HCT116 (cell line): ENCODE measurements at regions not wholly inside any gene's neighbourhood (a gene's known extent, or its start where the extent isn't known, plus 50 kb on each side); places are given as distances from the start of the nearest gene placed in this dataset.

Experiments
- ATAC-seq: fragments of 200-7000 bp; cut with Tn5 transposase; 2 replicates; pipeline ENCODE4 v1.9.1; 2020; ENCODE audit warnings: mild to moderate bottlenecking, moderate library complexity
- BruUV-seq: library from RNA; stranded (reverse); fragments of 400-500 nt; replicated peaks from 2 replicates; lab custom pipeline; 2021; lab: Mats Ljungman, UMichigan
- CTCF ChIA-PET: fragments of 300-600 bp; sonication (Branson Sonifier 250); formaldehyde crosslinking; loops from one replicate; lab custom pipeline; 2021; ENCODE audit warnings: antibody characterized with exemption; lab: Charles Lee
- POLR2A ChIA-PET: fragments of 300-600, 350-600 bp; sonication (Branson Sonifier 250); formaldehyde crosslinking; loops from one replicate; lab custom pipeline; 2021; ENCODE audit warnings: antibody characterized with exemption; lab: Charles Lee
- RAD21 ChIA-PET, 2 experiments: fragments of 300-600 bp; sonication (Branson Sonifier 250); formaldehyde crosslinking; loops; one replicate each; lab custom pipeline; 2023; ENCODE audit warnings: low total read pairs in 2 of 2; ENCODE audit not compliant: uncharacterized antibody in 2 of 2, unreplicated experiment in 2 of 2, low non-redundant PET in 1 of 2; lab: Charles Lee
- DNase-seq: peaks from one replicate; pipeline ENCODE4 v3.0.0-alpha.2; 2010; ENCODE audit warnings: low read depth, low spot score
- H2AFZ ChIP-seq: fragments of 200-600 bp; shearing (Covaris generic), sonication (generic); 2 replicates; pipeline ENCODE4 v1.6.1; 2017; ENCODE audit warnings: low read depth, mixed run types, mixed read lengths, antibody characterized with exemption, low read length; ENCODE audit not compliant: poor library complexity, severe bottlenecking
- H3K27ac ChIP-seq: 2 replicates; pipeline ENCODE4 v1.5.1; 2012; ENCODE audit warnings: low read depth, low read length
- H3K27me3 ChIP-seq: fragments of 200-600 bp; sonication (generic); 2 replicates; pipeline ENCODE4 v1.6.1; 2016; ENCODE audit warnings: mixed run types, low read length, mixed read lengths; ENCODE audit not compliant: insufficient read depth
- H3K36me3 ChIP-seq, 2 experiments: fragments of 200-500 bp in 1 of 2; fragments of 200-600 bp in 1 of 2; sonication (Bioruptor generic) in 1 of 2; sonication (generic) in 1 of 2; 2 replicates each; pipeline versions ENCODE4 v1.5.1 to v1.6.1; 2014 to 2016; ENCODE audit warnings: low read length in 2 of 2, inconsistent platforms in 1 of 2, mixed read lengths in 1 of 2, mixed run types in 1 of 2; ENCODE audit not compliant: insufficient read depth in 2 of 2, control insufficient read depth in 1 of 2
- H3K4me1 ChIP-seq, 2 experiments: fragments of 200-600 bp in 1 of 2; sonication (generic) in 1 of 2; 2 replicates each; pipeline versions ENCODE4 v1.5.1 to v1.6.1; 2012 to 2017; ENCODE audit warnings: low read length in 2 of 2, inconsistent platforms in 1 of 2, mild to moderate bottlenecking in 1 of 2, mixed read lengths in 1 of 2, mixed run types in 1 of 2, moderate library complexity in 1 of 2; ENCODE audit not compliant: insufficient read depth in 2 of 2, control insufficient read depth in 1 of 2
- H3K4me2 ChIP-seq: fragments of 200-600 bp; sonication (generic); 2 replicates; pipeline ENCODE4 v1.6.1; 2017; ENCODE audit warnings: mixed run types, low read length, mixed read lengths
- H3K4me3 ChIP-seq, 2 experiments: fragments of 200-600 bp in 1 of 2; sonication (generic) in 1 of 2; replicated peaks in 1 of 2; 2 replicates each; pipeline ENCODE4 v1.5.1; 2011 to 2016; ENCODE audit warnings: low read length in 2 of 2, control low read depth in 1 of 2, low read depth in 1 of 2, mild to moderate bottlenecking in 1 of 2, mixed read lengths in 1 of 2, mixed run types in 1 of 2
- H3K79me2 ChIP-seq: fragments of 200-600 bp; sonication (generic); 2 replicates; pipeline ENCODE4 v1.6.1; 2017; ENCODE audit warnings: mild to moderate bottlenecking, mixed run types, low read length, moderate library complexity, mixed read lengths; ENCODE audit not compliant: insufficient read depth
- H3K9ac ChIP-seq: fragments of 200-600 bp; sonication (generic); 2 replicates; pipeline ENCODE4 v1.6.1; 2016; ENCODE audit warnings: low read length, mixed read lengths
- H3K9me2 ChIP-seq: fragments of 200-600 bp; sonication (generic), shearing (Covaris generic); 2 replicates; pipeline ENCODE4 v1.6.1; 2017; ENCODE audit warnings: mixed run types, mild to moderate bottlenecking, moderate library complexity; ENCODE audit not compliant: insufficient read depth
- H3K9me3 ChIP-seq, 2 experiments: fragments of 200-500 bp in 1 of 2; fragments of 200-600 bp in 1 of 2; sonication (Bioruptor generic) in 1 of 2; sonication (generic) in 1 of 2; 2 replicates each; pipeline ENCODE4 v1.6.1; 2014 to 2017; ENCODE audit warnings: low read length in 2 of 2, mixed read lengths in 2 of 2, inconsistent platforms in 1 of 2, low read depth in 1 of 2, mild to moderate bottlenecking in 1 of 2, mixed run types in 1 of 2, moderate library complexity in 1 of 2; ENCODE audit not compliant: control insufficient read depth in 1 of 2, insufficient read depth in 1 of 2
- H4K20me1 ChIP-seq: fragments of 200-600 bp; sonication (generic), shearing (Covaris generic); 2 replicates; pipeline ENCODE4 v1.6.1; 2017; ENCODE audit warnings: mixed run types, mild to moderate bottlenecking, moderate library complexity; ENCODE audit not compliant: insufficient read depth
- FOSL1 ChIP-seq: IDR thresholded peaks from 2 replicates; pipeline ENCODE4 v1.6.1; 2012; ENCODE audit warnings: low read depth
- intact Hi-C: fragments of 100-400 bp; cut with micrococcal nuclease; formaldehyde crosslinking; loops from 2 replicates; pipeline ENCODE4 v1.10.0; 2022

DNA sequence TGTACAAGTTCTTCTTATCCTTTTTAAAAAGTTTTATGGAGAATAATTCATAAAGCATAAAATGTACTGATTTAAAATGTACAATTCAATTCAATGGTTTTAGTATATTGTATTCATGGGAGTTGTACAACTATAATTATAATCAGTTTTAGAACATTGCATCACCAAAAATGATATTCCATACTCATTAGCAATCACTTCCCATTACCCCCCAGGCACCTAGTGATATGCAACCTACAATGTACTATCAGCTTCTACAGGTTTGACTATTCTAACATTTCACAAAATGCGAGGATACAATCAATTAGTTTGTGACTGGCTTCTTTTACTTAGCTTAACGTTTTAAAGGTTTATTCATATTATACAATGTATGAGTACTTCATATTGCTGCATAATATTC is 49.9 kb upstream of the USP9Y start:
- peaks cover 0 to 3% of the 10 kb centered on the region in 2 experiments; a peak in 1 of 4 replicates for H3K4me1 ChIP-seq
- RAD21 ChIA-PET, result no interaction called here
- DNase-seq, result no peak
- H3K9me2 ChIP-seq, result no peaks in the 10 kb centered on the region
- no peak for ATAC-seq
- CTCF ChIA-PET, result no interaction called here
- H3K27ac ChIP-seq, result no peak overlapping the region
- TF ChIP-seq FOSL1, result no peak
- H3K27me3 ChIP-seq, result no peaks in the 10 kb centered on the region
- H4K20me1 ChIP-seq, result no peaks in the 10 kb centered on the region
- H3K36me3 ChIP-seq, result no peaks in the 10 kb centered on the region
- H3K9me3 ChIP-seq, result no peaks in the 10 kb centered on the region
- BruUV-seq, result no TSS peak
- H3K79me2 ChIP-seq, result no peaks in the 10 kb centered on the region
- POLR2A ChIA-PET, result no interaction called here
- intact Hi-C loops, result no loop called here
- H3K4me3 ChIP-seq, result no peak overlapping the region
- H3K4me2 ChIP-seq, result no peak overlapping the region
- no peak overlapping the region for H3K9ac ChIP-seq
- no peak overlapping the region for H2AFZ ChIP-seq
